IPS-18c (cell line): ENCODE measurements at regions not wholly inside any gene's neighbourhood (a gene's known extent, or its start where the extent isn't known, plus 50 kb on each side); places are given as distances from the start of the nearest gene placed in this dataset.
"Not testable (repeated sequence)": the region's sequence is repeated elsewhere in the genome, so short reads cannot be mapped to it uniquely, and the experiment has no call there.

Source experiments
- H3K4me3 ChIP-seq: 2 replicates; pipeline ENCODE4 v1.7.0; 2013; ENCODE audit warnings: low read depth, mild to moderate bottlenecking, low read length, moderate library complexity; ENCODE audit not compliant: insufficient read depth
- H3K9me3 ChIP-seq: one replicate; pipeline ENCODE4 v1.6.1; 2013; ENCODE audit warnings: mild to moderate bottlenecking, low read length, moderate library complexity; ENCODE audit not compliant: control insufficient read depth, insufficient read depth

DNA sequence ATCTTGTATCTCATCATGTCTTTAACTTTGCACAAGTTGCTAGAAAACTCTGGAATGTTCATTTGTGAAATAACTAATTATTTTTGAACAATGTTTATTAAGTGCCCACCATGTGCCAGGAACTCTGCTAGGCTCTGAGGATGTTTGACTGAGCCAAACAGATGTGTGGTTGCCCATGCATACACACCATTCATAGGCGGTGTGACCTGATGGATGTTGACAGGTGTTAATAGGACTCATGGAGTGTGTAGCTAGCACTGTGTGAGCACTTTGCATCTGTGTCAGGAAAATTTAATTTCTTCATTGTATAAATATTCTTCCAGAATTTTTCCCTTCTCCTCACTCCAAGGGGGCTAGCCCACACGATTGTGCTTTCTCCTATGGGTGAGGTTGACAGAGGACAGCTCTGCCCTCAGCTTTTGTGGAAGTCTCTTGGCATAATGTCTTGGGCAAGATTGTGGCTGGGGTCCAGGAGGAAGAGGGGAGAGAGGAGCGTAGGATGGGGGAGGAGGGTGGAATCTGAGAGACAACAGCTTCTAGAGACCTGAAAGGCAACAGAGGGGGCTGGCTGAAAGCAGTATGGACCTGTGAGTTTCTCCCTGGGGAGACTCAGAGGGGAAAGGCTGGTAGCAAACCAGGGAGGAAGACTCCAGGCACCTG is 214.6 kb upstream of the CXCR4 start:
- H3K9me3 ChIP-seq = no peaks in the 10 kb centered on the region
- H3K4me3 ChIP-seq = no peak overlapping the region

DNA sequence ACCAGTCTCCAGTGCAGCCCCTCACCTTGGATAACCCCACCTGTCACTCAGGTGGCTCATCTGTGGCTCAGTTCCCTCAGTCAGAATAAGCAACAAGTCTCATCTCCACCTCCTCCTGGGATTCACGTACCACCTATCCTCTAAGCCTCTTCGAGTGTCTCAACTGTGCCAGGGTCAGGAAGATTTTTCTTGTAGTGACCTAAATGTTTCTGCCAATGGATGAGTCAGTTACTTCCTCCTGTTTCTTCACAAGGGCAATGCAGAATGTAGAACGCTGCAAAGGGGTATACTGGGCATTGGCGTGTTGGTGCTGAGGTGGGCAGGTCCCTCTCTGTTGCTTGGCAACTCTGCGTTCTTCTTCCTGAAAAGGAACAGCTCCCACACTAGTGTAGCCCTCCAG is 213.3 kb upstream of the CXCR4 start:
- H3K4me3 ChIP-seq = no peak overlapping the region

DNA sequence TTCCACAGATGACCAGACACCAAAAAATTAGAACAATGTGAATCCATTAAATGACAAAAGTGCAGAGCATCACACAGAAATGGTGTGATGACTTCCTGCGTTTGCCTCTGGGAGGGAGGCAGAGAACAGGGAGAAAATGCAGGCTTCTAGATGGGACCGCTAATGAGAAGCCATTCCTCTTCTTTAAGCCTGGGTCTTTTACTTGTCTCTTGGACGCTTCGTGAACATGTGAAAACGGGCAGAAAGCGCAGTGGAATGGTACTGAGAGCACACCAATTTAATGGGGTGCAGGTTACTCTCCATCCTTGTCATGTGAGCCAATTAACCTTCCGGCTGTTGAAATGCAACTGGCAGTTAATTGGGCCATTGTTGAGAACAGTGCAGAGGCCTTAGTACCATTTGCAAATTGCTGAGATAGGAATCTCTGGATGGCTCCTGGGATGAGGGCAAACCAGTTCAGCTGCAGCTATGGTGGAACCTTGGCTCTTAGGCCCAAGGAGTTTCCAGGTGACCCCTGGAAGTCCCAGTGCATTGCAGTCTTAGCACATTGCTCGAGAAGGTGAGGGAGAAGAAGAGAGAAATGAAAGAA is 210.4 kb upstream of the CXCR4 start:
- Histone ChIP-seq H3K9me3 (no peaks in the 10 kb centered on the region), H3K4me3 (no peak overlapping the region)

More for the DNA sequence above, 213.3 kb upstream of the CXCR4 start:
- no peaks in the 10 kb centered on the region for H3K9me3 ChIP-seq

DNA sequence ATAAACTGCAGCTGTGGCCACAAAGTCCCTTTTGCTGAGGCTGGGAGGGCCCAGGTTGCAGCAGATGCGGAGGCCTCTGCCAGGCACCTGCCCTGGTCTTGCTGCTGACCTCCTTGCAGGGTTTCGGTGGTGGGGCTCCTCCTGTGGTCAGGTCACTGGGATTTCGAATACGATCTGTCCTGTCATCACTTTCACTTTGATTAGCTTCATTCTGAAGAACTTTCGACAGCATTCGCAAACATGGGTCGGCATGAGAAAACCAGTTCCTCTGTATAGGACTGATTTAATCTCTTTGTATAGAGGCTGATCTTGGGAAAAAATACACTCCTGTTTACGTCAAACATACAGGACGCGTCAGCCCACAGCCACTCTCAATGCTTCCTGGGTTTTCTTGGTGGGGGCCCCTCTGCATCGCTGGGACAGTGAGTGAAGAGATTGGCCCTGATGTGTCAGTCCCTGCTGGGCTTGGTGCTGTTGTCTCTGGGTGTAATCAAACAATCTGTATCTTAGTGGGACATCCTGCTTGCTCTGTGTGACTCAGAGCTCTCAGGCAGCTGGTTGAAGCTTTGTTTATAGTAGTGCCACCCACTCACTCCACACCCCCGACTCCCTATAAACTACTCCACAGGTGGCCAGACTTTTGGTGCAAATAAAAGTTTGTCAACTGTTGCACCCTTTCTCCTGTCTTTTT is 209.4 kb upstream of the CXCR4 start:
- Histone ChIP-seq H3K4me3 (no peak overlapping the region), H3K9me3 (no peaks in the 10 kb centered on the region)

DNA sequence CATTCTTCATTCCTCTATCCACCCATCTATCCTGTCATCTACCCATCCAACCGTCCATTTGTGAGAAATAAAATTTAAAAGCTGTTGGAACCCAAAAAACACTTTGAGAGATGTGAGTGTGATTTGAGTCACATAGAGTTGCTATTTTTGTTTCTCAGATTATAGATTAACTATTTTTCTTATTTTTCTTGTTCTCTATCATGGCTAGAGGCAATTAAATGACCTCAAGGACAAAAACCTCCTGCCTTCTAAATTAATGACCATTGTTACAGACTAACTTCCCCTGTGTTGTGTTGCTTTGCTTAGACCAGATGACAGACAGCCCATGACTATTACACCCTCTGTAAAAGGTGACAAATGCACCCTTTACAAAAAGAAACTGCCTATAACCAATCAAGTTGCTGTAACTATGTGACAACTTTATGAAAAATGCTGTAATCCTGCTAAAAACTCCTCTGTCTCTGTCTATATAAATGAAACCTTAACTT is 207.9 kb upstream of the CXCR4 start:
- Histone ChIP-seq H3K9me3 (no peaks in the 10 kb centered on the region), H3K4me3 (no peak overlapping the region)

DNA sequence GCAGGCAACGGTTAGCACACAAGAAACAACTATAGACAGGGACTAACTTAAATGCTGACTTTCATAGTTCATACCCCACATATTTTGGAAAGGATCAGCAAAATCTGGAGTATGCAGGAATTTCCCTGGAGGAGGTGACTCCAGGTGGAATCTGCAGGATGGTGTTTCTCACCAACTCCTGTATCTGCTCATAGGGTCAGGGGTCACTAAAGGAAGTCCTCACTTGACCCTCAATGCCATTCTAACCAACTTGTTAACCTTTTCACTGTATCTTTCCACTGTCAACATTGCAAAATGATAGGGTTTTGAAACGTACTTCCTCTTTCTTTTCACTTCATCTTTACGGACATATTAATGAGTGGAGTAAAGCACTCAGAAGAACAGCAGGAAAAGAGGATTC is 207.0 kb upstream of the CXCR4 start:
- Histone ChIP-seq H3K9me3 (no peaks in the 10 kb centered on the region), H3K4me3 (no peak overlapping the region; the same call in 1 of the 2 replicates)

DNA sequence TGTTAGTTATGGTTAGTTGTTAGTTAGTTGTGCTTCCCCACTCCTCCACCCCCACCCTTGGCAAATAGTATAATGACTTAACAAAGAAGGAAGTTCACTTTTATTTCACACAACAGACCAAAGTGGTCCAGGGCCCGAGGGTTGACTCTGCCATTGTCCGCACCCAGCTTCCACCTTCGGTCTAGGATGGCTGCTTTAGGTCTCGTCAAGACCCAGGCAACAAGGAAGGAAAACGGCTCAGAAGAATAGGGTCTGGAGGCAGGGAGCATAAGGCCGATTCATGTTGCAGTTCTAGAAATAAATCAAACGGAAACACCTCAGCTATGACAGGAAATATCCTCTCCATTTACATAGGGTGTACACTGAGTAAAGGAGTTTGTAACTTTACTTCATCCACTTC is 206.0 kb upstream of the CXCR4 start:
- no peaks in the 10 kb centered on the region for H3K9me3 ChIP-seq
- no peak overlapping the region for H3K4me3 ChIP-seq

DNA sequence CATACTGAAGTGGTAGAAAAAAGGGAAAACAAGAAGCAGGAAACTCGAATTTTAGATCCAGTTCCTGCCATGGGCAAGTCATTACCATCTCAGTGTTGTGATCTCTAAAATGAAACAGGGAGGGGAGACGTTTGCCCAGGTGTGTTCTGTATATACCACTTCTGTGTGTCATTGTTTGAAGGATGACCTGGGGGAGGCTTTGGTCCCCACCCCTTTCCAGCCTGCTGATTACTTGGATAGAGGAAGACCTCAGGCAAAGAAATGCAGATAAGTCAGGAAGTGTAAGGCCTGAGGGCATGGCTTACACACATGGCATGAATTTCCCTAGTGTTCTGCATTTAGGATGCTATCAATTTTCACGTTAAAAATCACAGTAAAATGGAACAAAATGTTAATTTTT is 205.2 kb upstream of the CXCR4 start:
- Histone ChIP-seq H3K9me3 (no peaks in the 10 kb centered on the region), H3K4me3 (no peak overlapping the region)

DNA sequence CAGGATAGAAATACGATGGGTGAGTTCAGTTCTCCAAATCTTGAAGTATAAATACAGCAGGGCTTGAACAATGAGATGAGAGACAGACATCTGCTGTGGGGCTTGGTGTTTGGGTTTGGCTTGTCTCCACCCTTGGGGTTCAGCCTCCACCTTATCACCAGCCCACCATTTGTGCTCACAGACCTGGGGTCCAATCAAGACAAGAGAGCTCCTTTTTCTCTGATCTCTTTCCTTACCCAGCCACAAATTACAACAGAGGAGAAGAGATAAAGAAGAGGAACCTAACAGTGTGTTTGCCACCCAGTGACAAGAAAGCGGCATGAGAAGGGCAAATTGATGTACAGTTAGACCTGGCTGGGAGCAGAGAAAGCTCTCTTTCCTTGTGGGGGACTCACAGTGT is 204.5 kb upstream of the CXCR4 start:
- no peaks in the 10 kb centered on the region for H3K9me3 ChIP-seq
- H3K4me3 ChIP-seq = no peak overlapping the region

DNA sequence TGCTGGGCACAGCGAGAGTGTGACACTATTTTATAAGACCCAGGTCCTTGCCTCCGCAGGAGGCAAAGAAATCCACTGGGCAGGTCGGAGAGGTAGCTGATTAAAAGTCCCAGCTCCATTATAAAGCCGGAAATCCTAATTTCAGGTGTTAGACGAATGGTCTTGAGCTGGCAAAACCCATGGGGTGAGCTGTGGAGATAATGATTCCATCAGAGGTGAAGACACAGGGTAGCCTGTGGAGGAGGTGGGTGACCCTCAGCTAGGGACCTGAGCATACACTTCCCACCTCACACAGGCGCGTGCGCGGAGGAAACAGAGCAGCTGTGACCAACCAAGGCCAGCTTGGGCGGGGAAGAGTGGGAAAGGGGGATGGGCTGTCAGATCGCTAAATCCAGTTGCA is 201.7 kb upstream of the CXCR4 start:
- no peaks in the 10 kb centered on the region for H3K9me3 ChIP-seq
- no peak overlapping the region; the same call in 1 of the 2 replicates for H3K4me3 ChIP-seq

DNA sequence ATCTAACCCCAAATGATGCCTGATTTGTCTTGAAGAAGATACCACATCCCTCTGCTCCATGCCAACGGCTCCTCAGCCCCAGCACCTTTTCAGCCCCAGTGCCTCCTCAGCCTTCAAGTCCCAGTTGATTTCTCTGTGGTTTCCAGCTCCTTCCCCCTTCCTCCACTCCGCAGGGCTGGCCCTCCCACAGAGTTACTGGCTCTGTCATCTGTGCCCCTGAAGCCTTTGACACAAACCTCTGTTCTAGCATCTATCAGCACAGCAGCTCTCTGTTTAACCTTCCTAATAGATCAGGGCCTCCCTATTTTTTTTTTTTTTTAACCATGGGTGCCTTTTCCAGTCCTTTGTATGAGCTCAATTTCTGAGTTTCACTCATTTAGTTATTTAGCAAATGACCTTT is 201.3 kb upstream of the CXCR4 start:
- Histone ChIP-seq H3K9me3 (no peaks in the 10 kb centered on the region), H3K4me3 (no peak overlapping the region)

DNA sequence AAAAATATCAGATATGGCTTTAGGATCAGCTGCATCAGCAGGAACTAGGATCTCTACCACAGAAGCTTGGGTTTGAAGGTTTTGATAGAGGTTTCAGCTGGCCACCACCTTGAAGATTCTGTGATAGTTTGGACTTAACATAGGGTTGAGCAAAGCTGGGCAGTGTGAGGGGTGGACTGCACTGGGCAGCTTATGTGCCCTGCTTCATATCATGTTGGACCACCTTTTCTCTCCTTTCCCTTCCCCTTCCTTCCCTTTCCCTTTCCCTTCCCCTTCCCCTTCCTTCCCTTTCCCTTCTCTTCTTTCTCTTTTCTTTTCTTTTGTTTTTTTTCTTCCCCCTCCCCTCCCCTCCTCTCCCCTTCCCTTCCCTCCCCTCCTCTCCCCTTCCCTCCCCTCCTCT is 196.3 kb upstream of the CXCR4 start:
- H3K9me3 ChIP-seq = no peaks in the 10 kb centered on the region
- no peak overlapping the region for H3K4me3 ChIP-seq

DNA sequence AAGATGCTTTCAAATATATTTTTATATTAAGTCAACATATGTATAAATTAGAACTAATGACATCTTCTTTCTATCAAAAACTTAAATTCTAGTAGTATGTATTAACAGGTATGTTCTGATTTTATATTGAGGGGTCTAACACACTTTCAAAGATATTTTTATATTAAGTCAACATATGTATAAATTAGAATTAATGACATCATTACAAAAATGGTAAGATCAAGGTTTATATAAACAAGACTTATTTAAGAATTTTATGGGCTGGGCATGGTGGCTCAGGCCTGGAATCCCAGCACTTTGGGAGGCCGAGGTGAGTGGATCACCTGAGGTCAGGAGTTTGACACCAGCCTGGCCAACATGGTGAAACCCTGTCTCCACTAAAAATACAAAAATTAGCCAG is 194.6 kb upstream of the CXCR4 start:
- H3K4me3 ChIP-seq, H3K9me3 ChIP-seq: not testable (repeated sequence)

DNA sequence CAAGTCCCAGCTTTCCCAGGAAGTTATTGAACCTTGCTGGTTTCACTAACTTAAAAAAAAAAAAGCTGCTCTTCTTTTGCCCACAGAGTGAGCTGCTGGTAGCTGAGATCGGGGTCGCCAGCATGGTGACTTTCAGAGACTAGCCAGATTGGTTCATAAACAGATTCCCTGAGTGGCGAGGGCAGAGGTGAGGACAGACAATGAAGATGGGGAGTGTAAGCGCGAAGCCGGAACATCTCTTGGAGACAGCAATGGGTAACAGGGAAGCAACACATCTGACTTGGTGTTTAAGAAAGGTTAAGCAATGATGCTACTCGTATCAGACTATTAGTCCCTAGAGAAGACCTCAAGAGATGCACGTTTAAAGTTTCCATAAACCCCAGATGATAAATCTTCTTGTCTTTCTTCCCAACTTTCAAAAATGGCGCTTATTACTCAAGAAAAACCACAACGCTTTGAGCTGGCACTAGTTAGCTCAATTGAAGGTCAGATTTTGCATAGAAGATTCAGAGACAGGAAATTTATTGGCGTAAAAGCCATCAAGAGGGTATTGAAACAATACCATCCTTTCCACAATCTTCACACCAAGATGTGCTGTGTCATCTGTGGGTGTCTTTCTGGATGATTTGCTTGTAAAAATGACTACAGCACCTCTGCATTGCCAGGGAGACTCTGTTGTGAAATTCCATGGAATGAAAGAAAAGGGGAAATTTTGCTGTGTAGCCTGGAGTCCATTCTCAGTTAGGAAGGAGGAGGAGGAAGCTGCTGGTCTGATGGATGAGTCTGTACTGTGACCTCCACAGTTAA is 193.1 kb upstream of the CXCR4 start:
- Histone ChIP-seq H3K9me3 (no peaks in the 10 kb centered on the region), H3K4me3 (no peak overlapping the region)

DNA sequence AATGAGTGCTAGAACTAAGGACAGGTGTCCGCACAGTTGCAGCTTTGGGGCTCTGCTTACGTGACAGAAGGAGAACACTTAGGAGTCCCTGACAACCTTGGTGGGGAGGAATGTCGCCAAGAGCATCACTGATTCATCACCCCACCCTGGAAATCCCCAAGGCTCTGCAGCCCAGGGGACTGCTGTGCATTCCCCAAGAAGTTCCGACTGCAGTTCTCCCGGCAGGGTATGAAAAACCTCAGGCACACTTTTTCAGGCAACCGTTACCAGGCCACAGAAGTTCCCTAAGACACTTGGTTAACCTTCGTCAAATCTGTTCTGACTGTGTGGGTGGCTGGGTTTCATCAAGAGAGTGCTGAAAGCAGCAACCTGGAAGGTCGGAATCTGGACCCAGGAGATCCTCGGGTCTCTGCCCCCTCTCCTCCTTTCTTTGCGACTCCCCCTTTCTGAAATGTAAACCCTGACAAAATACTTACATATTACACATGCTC is 192.1 kb upstream of the CXCR4 start:
- H3K4me3 ChIP-seq = no peak overlapping the region
- no peaks in the 10 kb centered on the region for H3K9me3 ChIP-seq

DNA sequence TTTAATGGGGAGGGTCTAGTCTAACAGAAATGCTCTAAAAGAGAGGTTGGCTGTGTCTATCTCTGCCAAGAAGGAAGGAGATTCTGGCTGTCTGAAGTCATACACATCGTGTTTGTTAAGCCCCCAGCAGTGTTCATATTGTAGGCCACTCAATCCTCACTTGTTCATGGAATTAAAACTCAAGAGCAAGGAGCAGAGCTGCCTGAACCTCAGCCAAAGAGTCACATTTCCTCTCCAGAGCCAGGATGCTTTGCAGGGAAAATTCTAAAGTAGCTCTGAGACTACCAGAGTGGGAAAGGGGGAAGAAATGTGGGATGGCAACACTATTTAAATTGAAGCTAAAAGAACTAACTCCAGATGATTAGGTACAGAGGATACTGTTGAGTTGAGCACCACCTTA is 190.7 kb upstream of the CXCR4 start:
- Histone ChIP-seq H3K9me3 (no peaks in the 10 kb centered on the region), H3K4me3 (no peak overlapping the region)

DNA sequence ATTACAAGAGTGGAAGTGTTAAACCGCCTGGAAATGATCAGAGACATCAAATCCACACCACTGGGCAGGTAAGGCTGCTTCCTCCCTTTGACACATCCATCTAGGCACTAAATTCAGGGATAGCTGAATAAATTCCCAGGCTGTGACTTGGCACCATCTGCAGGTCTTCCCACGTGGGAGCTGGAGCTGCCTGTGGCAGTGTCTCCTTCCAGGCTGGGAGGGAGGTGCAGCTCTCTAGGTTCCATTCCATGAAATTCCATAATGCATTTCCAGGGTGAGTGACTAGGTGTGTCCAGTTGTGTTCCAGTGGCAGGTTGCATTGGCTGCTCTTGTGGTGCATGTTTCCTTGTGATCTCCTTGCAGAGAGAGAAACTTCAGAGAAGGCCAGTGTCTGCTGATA is 188.9 kb upstream of the CXCR4 start:
- no peak overlapping the region for H3K4me3 ChIP-seq
- H3K9me3 ChIP-seq = no peaks in the 10 kb centered on the region
